HepG2 (cell line): ENCODE measurements at regions not wholly inside any gene's neighbourhood (a gene's known extent, or its start where the extent isn't known, plus 50 kb on each side); places are given as distances from the start of the nearest gene placed in this dataset.

Experiments
- ATAC-seq: fragments of 200-7000 bp; cut with Tn5 transposase; 3 replicates; pipeline ENCODE4 v1.9.1; 2020; ENCODE audit warnings: mild to moderate bottlenecking, moderate library complexity
- BruUV-seq: library from RNA; stranded (reverse); fragments of 400-500 nt; replicated peaks from 2 replicates; lab custom pipeline; 2021; lab: Mats Ljungman, UMichigan
- CTCF ChIA-PET: fragments of 300-600 bp; formaldehyde crosslinking; extraction: SDS; loops from one replicate; lab custom pipeline; 2021; ENCODE audit warnings: low total read pairs, inconsistent platforms, low intra/inter-chr PET ratio; lab: Yijun Ruan, JAX
- POLR2A ChIA-PET: fragments of 350-600 bp; sonication (Branson Sonifier 250); formaldehyde crosslinking; loops from one replicate; lab custom pipeline; 2020; ENCODE audit warnings: antibody characterized with exemption, inconsistent platforms; lab: Yijun Ruan, JAX
- DNase-seq: peaks from one replicate; pipeline ENCODE4 v3.0.0-alpha.2; 2015; ENCODE audit warnings: low spot score
- FAIRE-seq: peaks from 3 replicates; lab custom pipeline; 2011; peaks lifted over from hg19 to GRCh38; lab: Jason Lieb, UNC
- H2AFZ ChIP-seq: one replicate; pipeline ENCODE4 v1.6.1; 2011; ENCODE audit warnings: low read length, inconsistent platforms
- H3K27ac ChIP-seq: fragments of 300-600 bp; 3 replicates; pipeline ENCODE4 v1.8.0; 2011; ENCODE audit warnings: mixed run types, mild to moderate bottlenecking, mixed read lengths, low read length, inconsistent platforms; ENCODE audit not compliant: insufficient read depth; ENCODE audit errors: extremely low read length
- H3K27me3 ChIP-seq, 2 experiments: fragments of 200-600 bp in 1 of 2; 2 replicates in 1 of 2; 3 replicates in 1 of 2; pipeline versions ENCODE4 v1.6.0 to v1.8.0; 2011; ENCODE audit warnings: low read length in 2 of 2, mild to moderate bottlenecking in 2 of 2, moderate library complexity in 2 of 2, inconsistent platforms in 1 of 2; ENCODE audit not compliant: insufficient read depth in 2 of 2, control insufficient read depth in 1 of 2
- H3K36me3 ChIP-seq, 2 experiments: fragments of 200-600 bp in 1 of 2; replicated peaks in 1 of 2; 2 replicates in 1 of 2; 3 replicates in 1 of 2; pipeline versions ENCODE4 v1.5.1 to v1.8.0; 2011; ENCODE audit warnings: low read length in 2 of 2, inconsistent platforms in 1 of 2; ENCODE audit not compliant: insufficient read depth in 2 of 2, control insufficient read depth in 1 of 2
- H3K4me1 ChIP-seq: 2 replicates; pipeline ENCODE4 v1.5.1; 2012; ENCODE audit warnings: low read length, inconsistent platforms; ENCODE audit not compliant: insufficient read depth
- H3K4me2 ChIP-seq: 2 replicates; pipeline ENCODE4 v1.6.0; 2011; ENCODE audit warnings: low read depth, low read length, inconsistent platforms
- H3K4me3 ChIP-seq, 3 experiments: fragments of 200-600 bp in 1 of 3; sonication (generic), shearing (Covaris generic) in 1 of 3; replicated peaks in 1 of 3; 2 replicates each; pipeline ENCODE4 v1.5.1; 2011 to 2016; ENCODE audit warnings: low read length in 3 of 3, inconsistent platforms in 2 of 3, low read depth in 2 of 3, mild to moderate bottlenecking in 2 of 3, control low read depth in 1 of 3, mixed read lengths in 1 of 3; ENCODE audit not compliant: insufficient read depth in 1 of 3
- H3K79me2 ChIP-seq: one replicate; pipeline ENCODE4 v1.6.1; 2011; ENCODE audit warnings: low read length, inconsistent platforms; ENCODE audit not compliant: insufficient read depth
- H3K9ac ChIP-seq: 2 replicates; pipeline ENCODE4 v1.6.0; 2011; ENCODE audit warnings: mild to moderate bottlenecking, low read depth, low read length, inconsistent platforms; ENCODE audit not compliant: insufficient read depth
- H3K9me3 ChIP-seq: 2 replicates; pipeline ENCODE4 v1.5.1; 2012; ENCODE audit warnings: mild to moderate bottlenecking, low read length
- H4K20me1 ChIP-seq: 2 replicates; pipeline ENCODE4 v1.6.0; 2011; ENCODE audit warnings: inconsistent platforms, mild to moderate bottlenecking, low read length, moderate library complexity; ENCODE audit not compliant: insufficient read depth
- CBFB ChIP-seq: sonication (generic); formaldehyde crosslinking; IDR thresholded peaks from 2 replicates; pipeline ENCODE4 v1.4.0; 2020; ENCODE audit warnings: missing genetic modification reagents
- EEA1 ChIP-seq: sonication (generic); formaldehyde crosslinking; IDR thresholded peaks from 2 replicates; pipeline ENCODE4 v1.5.1; 2020; ENCODE audit warnings: mild to moderate bottlenecking, missing genetic modification reagents, borderline replicate concordance
- MEIS2 ChIP-seq: sonication (generic); formaldehyde crosslinking; IDR thresholded peaks from 2 replicates; pipeline ENCODE4 v1.9.0; 2021; ENCODE audit warnings: mild to moderate bottlenecking, missing genetic modification reagents
- MYNN ChIP-seq: sonication (generic); formaldehyde crosslinking; IDR thresholded peaks from 2 replicates; pipeline ENCODE4 v1.4.0; 2020; ENCODE audit warnings: mild to moderate bottlenecking, low read depth, missing genetic modification reagents
- RORA ChIP-seq: sonication (generic); formaldehyde crosslinking; IDR thresholded peaks from 2 replicates; pipeline ENCODE4 v1.5.0; 2020; ENCODE audit warnings: mild to moderate bottlenecking, missing genetic modification reagents, moderate library complexity
- TAF15 ChIP-seq: fragments of 200-400 bp; formaldehyde crosslinking; IDR thresholded peaks from one replicate; pipeline ENCODE4 v1.6.1; 2018; ENCODE audit warnings: mild to moderate bottlenecking, low read depth, low read length; ENCODE audit not compliant: poor library complexity, severe bottlenecking
- ZBTB34 ChIP-seq: sonication (generic); formaldehyde crosslinking; IDR thresholded peaks from 2 replicates; pipeline ENCODE4 v1.8.0; 2022; ENCODE audit warnings: mild to moderate bottlenecking, missing genetic modification reagents
- ZBTB7B ChIP-seq: sonication (generic); formaldehyde crosslinking; IDR thresholded peaks from 2 replicates; pipeline ENCODE4 v1.4.0; 2020; ENCODE audit warnings: missing genetic modification reagents
- ZC3H4 ChIP-seq: sonication (generic); formaldehyde crosslinking; IDR thresholded peaks from 2 replicates; pipeline ENCODE4 v1.4.0; 2020; ENCODE audit warnings: missing genetic modification reagents, borderline replicate concordance
- ZNF460 ChIP-seq: sonication (generic); formaldehyde crosslinking; IDR thresholded peaks from 2 replicates; pipeline ENCODE4 v1.5.1; 2020; ENCODE audit warnings: missing genetic modification reagents, mild to moderate bottlenecking, borderline replicate concordance
- WGBS: methylation state at CpG from one replicate; pipeline ENCODE4 v1.1.6; 2017; ENCODE audit warnings: low lambda C conversion rate; 5-methylcytosine and 5-hydroxymethylcytosine counted together
- in situ Hi-C: cut with HindIII; loops from 2 replicates; pipeline ENCODE4 v1.10.0; 2017; ENCODE audit warnings: low pct_unique_long_range_greater_than_20kb; ENCODE audit not compliant: extremely low pct_ligation_motif_present
- intact Hi-C: fragments of 100-400 bp; cut with micrococcal nuclease; formaldehyde crosslinking; loops from one replicate; pipeline ENCODE4 v1.10.0; 2022; ENCODE audit not compliant: unreplicated experiment

- intact Hi-C loops, result no loop called here
- Histone ChIP-seq H3K79me2 (no peaks in the 10 kb centered on the region), H4K20me1 (no peaks in the 10 kb centered on the region), H3K27ac (no peak overlapping the region), H3K27me3 (no peaks in the 10 kb centered on the region), H2AFZ (no peak overlapping the region), H3K36me3 (no peaks in the 10 kb centered on the region), H3K9me3 (no peaks in the 10 kb centered on the region), H3K4me3 (no peak overlapping the region), H3K4me2 (no peak overlapping the region), H3K9ac (no peak overlapping the region), H3K4me1 (no peaks in the 10 kb centered on the region)
- no peak for DNase-seq
- TF ChIP-seq ZNF460, result no peak
- TF ChIP-seq MYNN (CRISPR knock-in tag), result no peak
- no peak for TF ChIP-seq MEIS2 (CRISPR knock-in tag)
- TF ChIP-seq CBFB (CRISPR knock-in tag), result no peak
- no peak for TF ChIP-seq ZBTB7B (CRISPR knock-in tag)
- no peak for TF ChIP-seq TAF15
- no peak for TF ChIP-seq RORA (CRISPR knock-in tag)
- TF ChIP-seq ZBTB34, result no peak
- no peak for TF ChIP-seq ZC3H4 (CRISPR knock-in tag)
- TF ChIP-seq EEA1 (CRISPR knock-in tag), result no peak
- WGBS, result 11% methylated on average over 3 of the region's 3 CpGs
- CTCF ChIA-PET, result no interaction called here
- no TSS peak for BruUV-seq
- FAIRE-seq, result no peak
- POLR2A ChIA-PET, result no interaction called here
- no peak for ATAC-seq
- in situ Hi-C loops, result no loop called here
Measured at GRCh38 chr18:38312532-38312931, 746.9 kb upstream of the CELF4 start.
